Spleen (tissue), 11 donors: ENCODE measurements at regions not wholly inside any gene's neighbourhood (a gene's known extent, or its start where the extent isn't known, plus 50 kb on each side); places are given as distances from the start of the nearest gene placed in this dataset.

Experiments used
- DNase-seq: peaks from one replicate; pipeline ENCODE4 v3.0.0-alpha.2; 2020
- H3K27ac ChIP-seq, 8 donors: fragments of 200-600 bp; sonication (generic) in 7 of 8; 1 replicate in 4 of 8; 2 replicates in 4 of 8; pipeline versions ENCODE4 v1.5.0 to v1.8.0; 2016 to 2021; ENCODE audit warnings: inconsistent platforms in 4 of 8, mild to moderate bottlenecking in 4 of 8, moderate library complexity in 1 of 8
- H3K27me3 ChIP-seq, 7 donors: fragments of 200-600 bp; sonication (generic) in 6 of 7; replicated peaks in 1 of 7; 1 replicate in 4 of 7; 2 replicates in 3 of 7; pipeline versions ENCODE4 v1.5.0 to v1.8.0; 2016 to 2021; ENCODE audit warnings: inconsistent platforms in 3 of 7, mild to moderate bottlenecking in 1 of 7
- H3K36me3 ChIP-seq, 6 donors: fragments of 200-600 bp; sonication (generic) in 5 of 6; 1 replicate in 4 of 6; 2 replicates in 2 of 6; pipeline versions ENCODE4 v1.5.0 to v1.8.0; 2016 to 2021; ENCODE audit warnings: inconsistent platforms in 2 of 6
- H3K4me1 ChIP-seq, 6 donors: fragments of 200-600 bp; sonication (generic) in 5 of 6; 1 replicate in 3 of 6; 2 replicates in 3 of 6; pipeline versions ENCODE4 v1.5.0 to v1.8.0; 2016 to 2021; ENCODE audit warnings: inconsistent platforms in 3 of 6
- H3K4me3 ChIP-seq, 8 donors: fragments of 200-600 bp; sonication (generic) in 7 of 8; 1 replicate in 4 of 8; 2 replicates in 4 of 8; pipeline versions ENCODE4 v1.5.0 to v1.8.0; 2016 to 2021; ENCODE audit warnings: inconsistent platforms in 4 of 8, mild to moderate bottlenecking in 4 of 8, moderate library complexity in 2 of 8
- H3K9me3 ChIP-seq, 8 donors: fragments of 200-600 bp; sonication (generic) in 7 of 8; 1 replicate in 4 of 8; 2 replicates in 4 of 8; pipeline versions ENCODE4 v1.5.0 to v1.8.0; 2016 to 2021; ENCODE audit warnings: inconsistent platforms in 4 of 8
- POLR2A ChIP-seq, 3 donors: fragments of 450-650 bp; IDR thresholded peaks; one replicate each; pipeline ENCODE4 v1.5.1; 2017; ENCODE audit warnings: antibody characterized with exemption in 3 of 3, mild to moderate bottlenecking in 1 of 3
- POLR2AphosphoS5 ChIP-seq, 3 donors: sonication (generic); formaldehyde crosslinking; IDR thresholded peaks; one replicate each; pipeline ENCODE4 v1.5.1; 2017; ENCODE audit warnings: antibody characterized with exemption in 3 of 3
- WGBS, 5 donors: extraction: QIAGEN DNeasy Blood & Tissue Kit in 3 of 5; methylation state at CpG; one replicate each; pipeline versions ENCODE4 v1.1.5 to v1.1.7; 2013 to 2018; 5-methylcytosine and 5-hydroxymethylcytosine counted together
- intact Hi-C: fragments of 100-400 bp; cut with DNase I; formaldehyde crosslinking; loops from one replicate; pipeline ENCODE4 v1.15.0; 2023; ENCODE audit warnings: low total_unique reads
- TF ChIP-seq, protein P1 (sequence below), 11 experiments: fragments of 200-600 bp in 7 of 11; fragments of 450-650 bp in 4 of 11; sonication (generic) in 4 of 11; IDR thresholded peaks in 8 of 11; conservative IDR thresholded peaks in 3 of 11; 1 replicate in 7 of 11; 2 replicates in 4 of 11; pipeline versions ENCODE4 v1.4.0 to v1.8.0; 2016 to 2021; ENCODE audit warnings: antibody characterized with exemption in 11 of 11, inconsistent platforms in 4 of 11, mild to moderate bottlenecking in 1 of 11
- donor health status: healthy with polysubstance abuse.
- donor health status: DM: no; HTN: no; CAD: no; lungs with moderate emphysema.
- donor health status: DM: no; HTN: no; CAD: no.
- donor health status: Bipolar disorder and iron deficiency.
- donor health status: healthy.
- donor health status: DM: no; HTN: no; CAD: no.
- donor health status: DM: yes; HTN: yes; CAD: no.

DNA sequence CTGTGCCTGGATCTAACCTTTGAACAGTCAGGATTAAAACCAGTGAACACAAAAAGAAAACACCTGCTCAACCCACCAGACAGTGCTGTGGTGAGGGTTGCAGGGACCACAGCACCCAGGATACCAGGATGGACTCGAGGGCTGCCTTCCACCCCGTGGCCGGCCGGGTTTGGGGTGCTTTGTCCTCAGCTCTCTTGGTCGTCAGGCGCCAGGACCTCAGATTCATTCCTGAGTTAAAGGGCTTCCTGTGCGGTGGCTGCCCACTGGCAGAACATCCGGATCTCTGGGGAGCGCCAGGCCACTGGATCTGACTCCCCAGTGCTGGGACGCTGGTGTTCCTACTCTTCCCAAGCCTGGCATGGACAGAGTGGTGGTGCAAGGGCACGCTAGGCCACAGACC lies 239.8 kb downstream of the TFCP2L1 start:
- Histone ChIP-seq H3K36me3 (no peaks in the 10 kb centered on the region), H3K27ac (no peak overlapping the region), H3K4me1 (no peaks in the 10 kb centered on the region), H3K4me3 (no peak overlapping the region), H3K9me3 (peaks cover 0 to 8% (median 0%) of the 10 kb centered on the region in 8 donors), H3K27me3 (peaks cover 0 to 14% (median 0%) of the 10 kb centered on the region in 7 donors)
- TF ChIP-seq POLR2AphosphoS5 (IDR thresholded peaks at IDR 0.05) (no peak), POLR2A (IDR thresholded peaks at IDR 0.05) (no peak)
- TF ChIP-seq, protein P1, sequence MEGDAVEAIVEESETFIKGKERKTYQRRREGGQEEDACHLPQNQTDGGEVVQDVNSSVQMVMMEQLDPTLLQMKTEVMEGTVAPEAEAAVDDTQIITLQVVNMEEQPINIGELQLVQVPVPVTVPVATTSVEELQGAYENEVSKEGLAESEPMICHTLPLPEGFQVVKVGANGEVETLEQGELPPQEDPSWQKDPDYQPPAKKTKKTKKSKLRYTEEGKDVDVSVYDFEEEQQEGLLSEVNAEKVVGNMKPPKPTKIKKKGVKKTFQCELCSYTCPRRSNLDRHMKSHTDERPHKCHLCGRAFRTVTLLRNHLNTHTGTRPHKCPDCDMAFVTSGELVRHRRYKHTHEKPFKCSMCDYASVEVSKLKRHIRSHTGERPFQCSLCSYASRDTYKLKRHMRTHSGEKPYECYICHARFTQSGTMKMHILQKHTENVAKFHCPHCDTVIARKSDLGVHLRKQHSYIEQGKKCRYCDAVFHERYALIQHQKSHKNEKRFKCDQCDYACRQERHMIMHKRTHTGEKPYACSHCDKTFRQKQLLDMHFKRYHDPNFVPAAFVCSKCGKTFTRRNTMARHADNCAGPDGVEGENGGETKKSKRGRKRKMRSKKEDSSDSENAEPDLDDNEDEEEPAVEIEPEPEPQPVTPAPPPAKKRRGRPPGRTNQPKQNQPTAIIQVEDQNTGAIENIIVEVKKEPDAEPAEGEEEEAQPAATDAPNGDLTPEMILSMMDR (IDR thresholded peaks at IDR 0.05 in 8 of 11, conservative IDR thresholded peaks at IDR 0.05 in 3 of 11): no peak
- intact Hi-C loops: no loop called here
- DNase-seq: no peak
- WGBS, 5 donors: 79 to 95% (median 89%) methylated on average over 7 to 11 of the region's 11 CpGs

DNA sequence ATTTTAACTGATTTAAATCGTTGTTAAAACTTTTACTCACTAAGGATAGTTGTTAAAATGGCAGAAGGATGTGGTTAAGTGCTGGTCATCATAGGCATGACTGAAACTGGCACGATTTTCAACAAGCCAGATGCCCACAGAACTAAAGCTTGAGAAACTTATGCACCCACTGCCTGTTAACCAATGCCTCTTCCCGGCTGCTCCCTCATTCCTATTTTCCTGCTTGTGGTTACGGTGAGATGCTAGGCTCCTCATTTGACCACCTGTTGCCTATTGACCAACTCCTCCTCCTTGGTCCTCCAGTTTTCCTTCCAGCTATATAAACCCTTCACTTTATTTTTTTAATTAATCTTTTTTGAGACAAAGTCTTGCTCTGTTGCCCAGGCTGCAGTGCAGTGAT lies 238.7 kb downstream of the TFCP2L1 start:
- Histone ChIP-seq H3K4me1 (no peaks in the 10 kb centered on the region), H3K27ac (no peak overlapping the region), H3K9me3 (peaks cover 0 to 14% (median 0%) of the 10 kb centered on the region in 8 donors), H3K36me3 (no peaks in the 10 kb centered on the region), H3K4me3 (no peak overlapping the region), H3K27me3 (peaks cover 0 to 14% (median 0%) of the 10 kb centered on the region in 7 donors)
- intact Hi-C loops: no loop called here
- no peak for TF ChIP-seq POLR2A (IDR thresholded peaks at IDR 0.05)
- no peak for TF ChIP-seq POLR2AphosphoS5 (IDR thresholded peaks at IDR 0.05)
- TF ChIP-seq, protein P1 (IDR thresholded peaks at IDR 0.05 in 8 of 11, conservative IDR thresholded peaks at IDR 0.05 in 3 of 11): no peak
- no peak for DNase-seq
- 56 to 74% (median 63%) methylated on average over 4 of the region's 4 CpGs for WGBS, 5 donors

DNA sequence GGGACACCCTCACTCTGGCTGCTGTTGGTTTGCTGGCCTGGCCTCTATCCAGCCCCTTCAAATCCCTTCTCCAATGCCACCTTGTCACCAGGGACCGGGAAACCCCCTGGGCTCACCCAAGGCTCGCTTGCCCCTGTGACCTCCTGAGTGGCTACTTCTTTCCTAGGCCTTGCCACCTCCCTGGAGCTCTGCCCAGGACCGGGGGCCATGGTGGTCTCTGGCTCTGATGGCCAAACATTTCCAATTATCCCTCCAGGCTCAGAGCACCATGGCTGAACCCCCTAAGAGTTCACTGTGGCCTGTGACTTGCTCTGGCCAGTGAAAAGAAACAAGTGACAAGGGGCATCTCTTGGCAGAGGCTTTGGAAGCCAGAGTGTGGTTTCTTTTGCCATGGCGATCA lies 237.6 kb downstream of the TFCP2L1 start:
- Histone ChIP-seq H3K4me1 (no peaks in the 10 kb centered on the region), H3K4me3 (no peak overlapping the region), H3K36me3 (no peaks in the 10 kb centered on the region), H3K9me3 (peaks cover 0 to 14% (median 0%) of the 10 kb centered on the region in 8 donors), H3K27ac (no peak overlapping the region), H3K27me3 (peaks cover 0 to 19% (median 0%) of the 10 kb centered on the region in 7 donors)
- WGBS, 5 donors: 74 to 88% (median 80%) methylated on average over 4 of the region's 4 CpGs
- TF ChIP-seq POLR2A (IDR thresholded peaks at IDR 0.05) (no peak), POLR2AphosphoS5 (IDR thresholded peaks at IDR 0.05) (no peak)
- TF ChIP-seq, protein P1 (IDR thresholded peaks at IDR 0.05 in 8 of 11, conservative IDR thresholded peaks at IDR 0.05 in 3 of 11): no peak
- intact Hi-C loops: no loop called here
- no peak for DNase-seq

DNA sequence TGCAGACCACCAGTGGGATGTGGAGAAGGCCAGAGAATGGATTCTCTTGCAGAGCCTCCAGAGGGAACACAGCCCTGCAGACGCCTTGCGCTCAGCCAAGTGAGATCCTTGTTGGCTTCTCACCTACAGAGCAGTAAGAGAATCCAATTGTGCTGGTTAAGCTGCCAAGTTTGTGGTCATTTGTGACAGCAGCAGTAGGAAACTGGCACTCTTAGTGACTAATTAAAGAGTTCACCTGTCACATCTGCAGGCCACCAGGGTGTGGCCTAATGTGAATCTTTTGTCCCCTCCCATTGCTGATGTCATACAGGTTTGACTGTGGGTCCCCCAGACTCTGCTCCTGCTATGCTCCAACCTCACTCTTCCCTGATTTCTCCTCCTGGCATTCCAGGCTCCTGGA lies 235.9 kb downstream of the TFCP2L1 start:
- intact Hi-C loops: no loop called here
- 85 to 96% (median 95%) methylated on average over 2 of the region's 2 CpGs for WGBS, 5 donors
- TF ChIP-seq, protein P1 (IDR thresholded peaks at IDR 0.05 in 8 of 11, conservative IDR thresholded peaks at IDR 0.05 in 3 of 11): no peak
- TF ChIP-seq POLR2A (IDR thresholded peaks at IDR 0.05) (no peak), POLR2AphosphoS5 (IDR thresholded peaks at IDR 0.05) (no peak)
- H3K4me1 ChIP-seq: no peaks in the 10 kb centered on the region
- H3K36me3 ChIP-seq: no peaks in the 10 kb centered on the region
- no peak for DNase-seq
- peaks cover 0 to 9% (median 0%) of the 10 kb centered on the region in 8 donors for H3K9me3 ChIP-seq
- no peak overlapping the region for H3K27ac ChIP-seq
- no peak overlapping the region for H3K4me3 ChIP-seq
- peaks cover 0 to 25% (median 0%) of the 10 kb centered on the region in 7 donors for H3K27me3 ChIP-seq
